ENCODE measurements at regions not wholly inside any gene's neighbourhood (a gene's known extent, or its start where the extent isn't known, plus 50 kb on each side); places are given as distances from the start of the nearest gene placed in this dataset.

- TF ChIP-seq, protein P1, sequence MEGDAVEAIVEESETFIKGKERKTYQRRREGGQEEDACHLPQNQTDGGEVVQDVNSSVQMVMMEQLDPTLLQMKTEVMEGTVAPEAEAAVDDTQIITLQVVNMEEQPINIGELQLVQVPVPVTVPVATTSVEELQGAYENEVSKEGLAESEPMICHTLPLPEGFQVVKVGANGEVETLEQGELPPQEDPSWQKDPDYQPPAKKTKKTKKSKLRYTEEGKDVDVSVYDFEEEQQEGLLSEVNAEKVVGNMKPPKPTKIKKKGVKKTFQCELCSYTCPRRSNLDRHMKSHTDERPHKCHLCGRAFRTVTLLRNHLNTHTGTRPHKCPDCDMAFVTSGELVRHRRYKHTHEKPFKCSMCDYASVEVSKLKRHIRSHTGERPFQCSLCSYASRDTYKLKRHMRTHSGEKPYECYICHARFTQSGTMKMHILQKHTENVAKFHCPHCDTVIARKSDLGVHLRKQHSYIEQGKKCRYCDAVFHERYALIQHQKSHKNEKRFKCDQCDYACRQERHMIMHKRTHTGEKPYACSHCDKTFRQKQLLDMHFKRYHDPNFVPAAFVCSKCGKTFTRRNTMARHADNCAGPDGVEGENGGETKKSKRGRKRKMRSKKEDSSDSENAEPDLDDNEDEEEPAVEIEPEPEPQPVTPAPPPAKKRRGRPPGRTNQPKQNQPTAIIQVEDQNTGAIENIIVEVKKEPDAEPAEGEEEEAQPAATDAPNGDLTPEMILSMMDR (IDR thresholded peaks at IDR 0.05; ENCODE audit: borderline replicate concordance, extremely low read depth, insufficient read depth) = no peak
- Histone ChIP-seq H3K9ac (ENCODE audit: low read length in 3 of 3) (no peak overlapping the region), H3K4me3 (ENCODE audit: low read length in 3 of 3) (no peak overlapping the region), H3K27ac (ENCODE audit: low read depth in 2 of 2, low read length in 2 of 2) (no peak overlapping the region), H3K27me3 (ENCODE audit: control insufficient read depth, insufficient read depth, low read length) (no peaks in the 10 kb centered on the region), H3K9me3 (ENCODE audit: control insufficient read depth in 2 of 3, insufficient read depth in 1 of 3, low read length in 3 of 3) (no peaks in the 10 kb centered on the region), H3K36me3 (ENCODE audit: control insufficient read depth in 2 of 3, insufficient read depth in 3 of 3, low read length in 3 of 3) (no peaks in the 10 kb centered on the region), H3K4me1 (ENCODE audit: control insufficient read depth in 2 of 3, insufficient read depth in 2 of 3, low read depth in 1 of 3, low read length in 3 of 3) (no peaks in the 10 kb centered on the region)
- no peak for FAIRE-seq
- intact Hi-C loops (cut with DNase I) = no loop called here
- peak in 1 of 5 donors; percentile 7 for DNase-seq
These were observed 201.9 kb upstream of the BCOR start for GRCh38 chrX:40299641-40300046.

- no peak for FAIRE-seq
- Histone ChIP-seq H3K27me3 (ENCODE audit: control insufficient read depth, insufficient read depth, low read length) (no peaks in the 10 kb centered on the region), H3K9me3 (ENCODE audit: control insufficient read depth in 2 of 3, insufficient read depth in 1 of 3, low read length in 3 of 3) (no peaks in the 10 kb centered on the region), H3K36me3 (ENCODE audit: control insufficient read depth in 2 of 3, insufficient read depth in 3 of 3, low read length in 3 of 3) (no peaks in the 10 kb centered on the region), H3K9ac (ENCODE audit: low read length in 3 of 3) (no peak overlapping the region), H3K4me1 (ENCODE audit: control insufficient read depth in 2 of 3, insufficient read depth in 2 of 3, low read depth in 1 of 3, low read length in 3 of 3) (no peaks in the 10 kb centered on the region), H3K27ac (ENCODE audit: low read depth in 2 of 2, low read length in 2 of 2) (no peak overlapping the region), H3K4me3 (ENCODE audit: low read length in 3 of 3) (no peak overlapping the region)
- intact Hi-C loops (cut with DNase I) = no loop called here
- peak in 4 of 5 donors; percentile 38 to 74 (median 50) for DNase-seq
- TF ChIP-seq, protein P1 (IDR thresholded peaks at IDR 0.05; ENCODE audit: borderline replicate concordance, extremely low read depth, insufficient read depth) = no peak
These were observed 201.1 kb upstream of the BCOR start for GRCh38 chrX:40298572-40299479.

DNA sequence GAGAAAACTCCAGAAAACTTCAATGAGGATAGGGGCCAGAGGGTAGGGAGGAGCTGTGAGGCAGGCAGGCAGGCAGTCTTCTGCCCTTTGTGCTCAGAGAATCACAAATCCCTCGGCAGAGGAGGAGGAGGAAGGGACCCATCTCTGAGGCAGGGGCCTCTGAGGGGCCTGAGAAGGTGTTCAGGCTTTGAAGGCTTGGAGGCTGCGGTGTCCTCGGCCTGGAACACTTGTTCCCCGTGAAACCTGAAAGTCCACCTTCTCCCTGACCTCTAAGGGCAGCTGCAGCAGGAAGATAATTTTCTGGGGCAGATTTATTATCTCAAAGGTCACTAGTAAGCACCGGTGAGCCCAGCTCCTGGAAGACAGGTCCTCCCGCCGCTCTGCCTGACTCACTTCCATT, 200.3 kb upstream of the BCOR start:
- H3K36me3 ChIP-seq (ENCODE audit: control insufficient read depth in 2 of 3, insufficient read depth in 3 of 3, low read length in 3 of 3) = no peaks in the 10 kb centered on the region
- H3K4me3 ChIP-seq (ENCODE audit: low read length in 3 of 3) = no peak overlapping the region
- no peaks in the 10 kb centered on the region for H3K4me1 ChIP-seq (ENCODE audit: control insufficient read depth in 2 of 3, insufficient read depth in 2 of 3, low read depth in 1 of 3, low read length in 3 of 3)
- no peak overlapping the region for H3K9ac ChIP-seq (ENCODE audit: low read length in 3 of 3)
- no peaks in the 10 kb centered on the region for H3K9me3 ChIP-seq (ENCODE audit: control insufficient read depth in 2 of 3, insufficient read depth in 1 of 3, low read length in 3 of 3)
- no peak overlapping the region for H3K27ac ChIP-seq (ENCODE audit: low read depth in 2 of 2, low read length in 2 of 2)
- DNase-seq (peak in 2 of 5 donors; percentile 17 to 21), FAIRE-seq (no peak)
- intact Hi-C loops (cut with DNase I) = no loop called here
- TF ChIP-seq, protein P1 (IDR thresholded peaks at IDR 0.05; ENCODE audit: borderline replicate concordance, extremely low read depth, insufficient read depth) = no peak
- H3K27me3 ChIP-seq (ENCODE audit: control insufficient read depth, insufficient read depth, low read length) = no peaks in the 10 kb centered on the region

Measured in kidney (tissue), 13 donors.